BE2C (cell line): ENCODE measurements at regions not wholly inside any gene's neighbourhood (a gene's known extent, or its start where the extent isn't known, plus 50 kb on each side); places are given as distances from the start of the nearest gene placed in this dataset.

Experiments
- DNase-seq: peaks from one replicate; pipeline ENCODE4 v3.0.0-alpha.2; 2020
- H3K27me3 ChIP-seq: fragments of 250-450 bp; sonication (Bioruptor Pico); 2 replicates; pipeline ENCODE4 v1.5.1; 2020; ENCODE audit warnings: mild to moderate bottlenecking
- H3K36me3 ChIP-seq: fragments of 250-450 bp; sonication (Bioruptor Pico); 2 replicates; pipeline ENCODE4 v1.5.1; 2020; ENCODE audit warnings: mild to moderate bottlenecking
- H3K4me1 ChIP-seq: fragments of 250-450 bp; sonication (Bioruptor Pico); 2 replicates; pipeline ENCODE4 v1.5.1; 2020
- H3K4me3 ChIP-seq: 2 replicates; pipeline ENCODE4 v1.5.1; 2011; ENCODE audit warnings: low read depth, low read length
- H3K9me3 ChIP-seq: fragments of 250-450 bp; sonication (Bioruptor Pico); 2 replicates; pipeline ENCODE4 v1.5.1; 2020
- TF ChIP-seq, protein P1 (sequence below): IDR thresholded peaks from 2 replicates; pipeline ENCODE4 v1.5.1; 2012; ENCODE audit warnings: mild to moderate bottlenecking, low read depth, low read length

DNA sequence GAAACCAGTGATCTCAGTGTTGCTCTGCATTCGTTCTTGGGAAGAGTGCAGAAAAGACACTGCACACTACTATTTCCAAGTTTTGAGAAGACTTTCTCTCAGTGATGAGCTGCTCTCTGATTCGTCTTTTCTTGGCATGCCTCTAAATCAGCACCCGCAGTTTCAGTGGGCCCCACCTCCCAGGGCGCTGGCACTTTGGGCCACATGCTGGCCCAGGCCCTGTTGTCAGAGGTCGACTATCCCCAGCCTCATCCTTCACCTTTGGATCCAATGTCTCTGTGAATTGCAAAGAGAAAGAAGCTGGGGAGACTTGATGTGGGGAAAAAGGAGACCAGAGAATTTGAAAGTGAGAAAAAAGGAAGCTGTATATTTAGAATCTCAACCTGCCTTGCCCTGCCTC is 644.1 kb upstream of the PITX2 start:
- TF ChIP-seq, protein P1, sequence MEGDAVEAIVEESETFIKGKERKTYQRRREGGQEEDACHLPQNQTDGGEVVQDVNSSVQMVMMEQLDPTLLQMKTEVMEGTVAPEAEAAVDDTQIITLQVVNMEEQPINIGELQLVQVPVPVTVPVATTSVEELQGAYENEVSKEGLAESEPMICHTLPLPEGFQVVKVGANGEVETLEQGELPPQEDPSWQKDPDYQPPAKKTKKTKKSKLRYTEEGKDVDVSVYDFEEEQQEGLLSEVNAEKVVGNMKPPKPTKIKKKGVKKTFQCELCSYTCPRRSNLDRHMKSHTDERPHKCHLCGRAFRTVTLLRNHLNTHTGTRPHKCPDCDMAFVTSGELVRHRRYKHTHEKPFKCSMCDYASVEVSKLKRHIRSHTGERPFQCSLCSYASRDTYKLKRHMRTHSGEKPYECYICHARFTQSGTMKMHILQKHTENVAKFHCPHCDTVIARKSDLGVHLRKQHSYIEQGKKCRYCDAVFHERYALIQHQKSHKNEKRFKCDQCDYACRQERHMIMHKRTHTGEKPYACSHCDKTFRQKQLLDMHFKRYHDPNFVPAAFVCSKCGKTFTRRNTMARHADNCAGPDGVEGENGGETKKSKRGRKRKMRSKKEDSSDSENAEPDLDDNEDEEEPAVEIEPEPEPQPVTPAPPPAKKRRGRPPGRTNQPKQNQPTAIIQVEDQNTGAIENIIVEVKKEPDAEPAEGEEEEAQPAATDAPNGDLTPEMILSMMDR, result no peak
- DNase-seq, result no peak
- Histone ChIP-seq H3K9me3 (no peaks in the 10 kb centered on the region), H3K4me1 (no peaks in the 10 kb centered on the region), H3K36me3 (no peaks in the 10 kb centered on the region), H3K4me3 (no peak overlapping the region), H3K27me3 (no peaks in the 10 kb centered on the region)

DNA sequence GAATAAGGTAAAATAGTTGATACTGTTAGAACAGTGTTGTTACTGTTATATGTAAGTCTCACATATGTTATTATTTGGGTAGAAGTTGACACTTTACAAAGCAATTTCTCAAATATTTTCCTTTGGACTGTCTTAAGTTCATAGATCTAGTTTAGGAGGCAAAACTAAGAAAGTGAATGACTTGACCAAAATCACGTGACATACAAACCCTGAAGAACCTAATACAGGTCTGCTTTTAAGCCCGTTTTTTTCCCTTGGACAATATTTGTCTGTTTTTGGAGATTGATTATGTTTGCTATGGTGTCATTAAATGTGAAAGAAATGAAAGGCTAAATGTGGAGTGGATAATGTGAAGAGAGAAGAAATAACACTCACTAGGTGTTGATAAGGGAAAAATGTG is 644.9 kb upstream of the PITX2 start:
- DNase-seq, result no peak
- H3K4me1 ChIP-seq, result no peaks in the 10 kb centered on the region
- H3K9me3 ChIP-seq, result no peaks in the 10 kb centered on the region
- H3K36me3 ChIP-seq, result no peaks in the 10 kb centered on the region
- no peak overlapping the region for H3K4me3 ChIP-seq
- H3K27me3 ChIP-seq, result no peaks in the 10 kb centered on the region; the same call in 1 of the 2 replicates
- TF ChIP-seq, protein P1, result no peak

DNA sequence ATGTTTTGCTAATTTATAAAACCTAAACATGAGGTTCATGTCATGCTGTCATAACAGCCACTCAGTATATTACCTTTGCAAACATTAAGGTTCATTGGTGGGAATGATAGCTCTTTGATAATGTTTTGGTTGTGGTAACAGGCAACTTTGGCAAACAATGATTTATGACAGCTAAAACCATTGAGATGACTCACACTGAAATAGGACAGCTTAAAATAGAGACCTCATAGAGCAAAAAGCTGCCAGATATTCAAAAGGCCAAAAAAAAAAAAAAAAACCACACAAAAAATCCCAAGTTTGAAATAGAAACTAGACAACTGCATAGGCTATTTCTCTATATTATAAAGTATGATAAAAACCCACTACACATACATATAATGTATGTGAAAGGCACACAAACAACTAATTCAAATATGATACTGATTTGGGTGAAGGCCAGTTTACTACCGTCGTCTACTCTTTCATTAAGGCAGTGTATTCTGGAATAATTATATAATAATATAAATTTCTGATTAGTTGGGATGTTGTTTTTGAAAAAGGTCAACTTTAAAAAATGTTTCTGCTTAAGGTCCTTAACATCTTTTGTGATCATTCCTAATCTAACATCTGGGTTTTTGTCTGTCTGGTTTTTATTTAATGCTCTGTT is 646.0 kb upstream of the PITX2 start:
- Histone ChIP-seq H3K36me3 (no peaks in the 10 kb centered on the region), H3K9me3 (no peaks in the 10 kb centered on the region), H3K4me1 (no peaks in the 10 kb centered on the region), H3K4me3 (no peak overlapping the region), H3K27me3 (no peaks in the 10 kb centered on the region; the same call in 1 of the 2 replicates)
- TF ChIP-seq, protein P1, result no peak
- no peak for DNase-seq

DNA sequence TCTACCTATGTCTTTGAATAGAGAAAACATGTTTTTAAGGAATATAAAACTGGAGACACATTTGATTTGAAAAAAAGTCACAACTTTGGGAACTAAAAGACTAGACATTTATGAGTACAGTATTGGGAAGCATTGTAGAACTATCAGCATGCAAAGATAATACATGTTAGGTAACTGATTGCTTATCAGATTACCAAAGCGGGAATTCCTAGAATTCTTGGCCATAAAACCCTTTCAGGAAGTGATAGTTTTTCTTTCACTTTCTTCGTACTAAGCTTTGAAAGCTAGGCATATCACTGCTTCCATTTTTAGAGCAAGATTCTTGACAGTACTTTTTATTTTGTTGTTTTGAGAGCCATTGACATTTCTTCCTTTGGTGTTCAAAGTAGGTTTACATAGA is 646.6 kb upstream of the PITX2 start:
- TF ChIP-seq, protein P1, result no peak
- H3K36me3 ChIP-seq, result no peaks in the 10 kb centered on the region
- no peak overlapping the region for H3K4me3 ChIP-seq
- no peak for DNase-seq
- no peaks in the 10 kb centered on the region for H3K9me3 ChIP-seq
- no peaks in the 10 kb centered on the region for H3K4me1 ChIP-seq
- no peaks in the 10 kb centered on the region; the same call in 1 of the 2 replicates for H3K27me3 ChIP-seq

DNA sequence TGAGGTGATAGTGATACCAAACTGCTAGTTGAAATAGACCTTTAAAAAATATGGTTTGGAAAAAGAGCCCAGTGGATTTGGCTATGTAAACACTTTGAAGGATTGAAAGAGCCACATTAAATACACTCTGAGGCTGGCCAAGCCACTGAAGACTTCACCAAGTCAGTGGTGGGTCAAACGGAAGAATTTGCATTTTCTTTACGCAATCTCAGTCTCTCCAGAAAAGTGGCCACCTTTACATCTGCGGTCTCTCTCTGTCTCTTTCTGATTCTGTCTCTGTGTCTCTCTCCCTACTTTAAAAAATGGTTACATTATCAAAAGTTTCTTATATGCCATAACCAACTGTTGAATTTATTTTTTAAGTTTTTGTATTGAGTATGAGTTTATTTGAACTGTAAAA is 651.2 kb upstream of the PITX2 start:
- H3K27me3 ChIP-seq, result no peaks in the 10 kb centered on the region; the same call in 1 of the 2 replicates
- TF ChIP-seq, protein P1, result no peak
- no peaks in the 10 kb centered on the region for H3K4me1 ChIP-seq
- DNase-seq, result no peak
- no peaks in the 10 kb centered on the region for H3K9me3 ChIP-seq
- no peaks in the 10 kb centered on the region for H3K36me3 ChIP-seq
- no peak overlapping the region for H3K4me3 ChIP-seq

DNA sequence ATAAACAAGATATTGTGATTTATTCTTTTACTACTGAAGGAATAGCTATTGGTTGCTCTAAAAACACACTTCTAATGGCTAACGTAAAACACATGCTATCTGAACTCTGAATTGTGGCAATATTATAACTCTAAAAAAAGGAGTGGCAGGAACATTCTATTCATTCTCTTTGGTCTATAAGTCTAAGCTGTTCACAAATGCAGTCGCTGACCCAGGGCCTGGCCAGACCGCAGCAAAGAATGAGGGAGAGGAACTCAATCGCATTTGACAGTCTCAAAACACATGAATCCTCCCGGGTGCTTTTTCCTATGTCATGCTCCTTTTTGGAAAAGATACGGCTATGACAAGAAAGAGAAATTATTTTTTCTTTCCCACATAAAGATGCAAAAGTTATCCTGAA is 651.6 kb upstream of the PITX2 start:
- no peaks in the 10 kb centered on the region for H3K4me1 ChIP-seq
- H3K36me3 ChIP-seq, result no peaks in the 10 kb centered on the region
- TF ChIP-seq, protein P1, result no peak
- no peak overlapping the region for H3K4me3 ChIP-seq
- no peak for DNase-seq
- no peaks in the 10 kb centered on the region; the same call in 1 of the 2 replicates for H3K27me3 ChIP-seq
- no peaks in the 10 kb centered on the region for H3K9me3 ChIP-seq
